ENCODE measurements at regions not wholly inside any gene's neighbourhood (a gene's known extent, or its start where the extent isn't known, plus 50 kb on each side); places are given as distances from the start of the nearest gene placed in this dataset.

DNA sequence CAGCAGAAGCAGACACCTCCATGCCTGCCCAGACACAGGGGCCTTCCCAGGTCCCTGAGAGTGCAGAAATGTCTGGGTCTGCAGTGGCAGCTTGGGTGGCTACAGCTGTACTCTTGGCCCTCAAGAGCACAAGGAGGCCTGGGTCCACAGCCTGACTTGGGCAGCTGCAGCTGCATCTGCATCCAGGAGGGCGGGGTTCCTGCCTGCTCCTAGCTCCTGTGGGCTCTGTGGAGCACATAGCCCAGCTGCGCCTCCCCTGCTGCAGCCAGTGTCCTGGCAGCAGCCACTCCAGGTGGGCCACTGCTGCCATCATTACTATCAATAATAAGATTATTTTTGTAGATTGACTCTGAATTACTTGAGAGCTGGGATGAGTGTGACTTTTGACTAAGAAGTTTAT, 162.0 kb upstream of the PTCH1 start:
- Histone ChIP-seq H2AFZ (ENCODE audit: control insufficient read depth, low read depth, low read length) (no peak overlapping the region), H3K4me2 (ENCODE audit: control insufficient read depth, insufficient read depth) (no peak overlapping the region), H3K79me2 (ENCODE audit: control insufficient read depth, insufficient read depth, low read length) (no peaks in the 10 kb centered on the region), H3K27ac (ENCODE audit: control insufficient read depth, insufficient read depth) (no peak overlapping the region), H3K4me3 (no peak overlapping the region), H3K9me3 (replicated peaks; ENCODE audit: control insufficient read depth, insufficient read depth, low read length) (no peaks in the 10 kb centered on the region; the same call in 2 of the 3 replicates), H3K9ac (ENCODE audit: control insufficient read depth, insufficient read depth, low read length) (no peak overlapping the region), H3K4me1 (ENCODE audit: control insufficient read depth, insufficient read depth, low read length) (no peaks in the 10 kb centered on the region), H3K27me3 (replicated peaks in 1 of 2; ENCODE audit: control insufficient read depth in 2 of 2, insufficient read depth in 2 of 2, low read length in 1 of 2) (no peaks in the 10 kb centered on the region; a peak in 1 of 4 replicates), H3K36me3 (ENCODE audit: control insufficient read depth in 2 of 2, insufficient read depth in 2 of 2, low read length in 1 of 2) (no peaks in the 10 kb centered on the region), H4K20me1 (ENCODE audit: control insufficient read depth, insufficient read depth) (no peaks in the 10 kb centered on the region)
- 36% methylated on average over 2 of the region's 2 CpGs for WGBS (ENCODE audit: insufficient coverage, insufficient replicate concordance, low lambda C conversion rate, missing lambda C conversion rate)
- POLR2A ChIA-PET: no interaction called here
- BruUV-seq (replicated peaks): no TSS peak
- in situ Hi-C loops (cut with MboI) (no loop called here), intact Hi-C loops (cut with micrococcal nuclease; ENCODE audit: unreplicated experiment) (no loop called here)
- no peak for ATAC-seq
- no peak for FAIRE-seq
- RAD21 ChIA-PET (ENCODE audit: unreplicated experiment): no interaction called here
- TF ChIP-seq, protein P1, sequence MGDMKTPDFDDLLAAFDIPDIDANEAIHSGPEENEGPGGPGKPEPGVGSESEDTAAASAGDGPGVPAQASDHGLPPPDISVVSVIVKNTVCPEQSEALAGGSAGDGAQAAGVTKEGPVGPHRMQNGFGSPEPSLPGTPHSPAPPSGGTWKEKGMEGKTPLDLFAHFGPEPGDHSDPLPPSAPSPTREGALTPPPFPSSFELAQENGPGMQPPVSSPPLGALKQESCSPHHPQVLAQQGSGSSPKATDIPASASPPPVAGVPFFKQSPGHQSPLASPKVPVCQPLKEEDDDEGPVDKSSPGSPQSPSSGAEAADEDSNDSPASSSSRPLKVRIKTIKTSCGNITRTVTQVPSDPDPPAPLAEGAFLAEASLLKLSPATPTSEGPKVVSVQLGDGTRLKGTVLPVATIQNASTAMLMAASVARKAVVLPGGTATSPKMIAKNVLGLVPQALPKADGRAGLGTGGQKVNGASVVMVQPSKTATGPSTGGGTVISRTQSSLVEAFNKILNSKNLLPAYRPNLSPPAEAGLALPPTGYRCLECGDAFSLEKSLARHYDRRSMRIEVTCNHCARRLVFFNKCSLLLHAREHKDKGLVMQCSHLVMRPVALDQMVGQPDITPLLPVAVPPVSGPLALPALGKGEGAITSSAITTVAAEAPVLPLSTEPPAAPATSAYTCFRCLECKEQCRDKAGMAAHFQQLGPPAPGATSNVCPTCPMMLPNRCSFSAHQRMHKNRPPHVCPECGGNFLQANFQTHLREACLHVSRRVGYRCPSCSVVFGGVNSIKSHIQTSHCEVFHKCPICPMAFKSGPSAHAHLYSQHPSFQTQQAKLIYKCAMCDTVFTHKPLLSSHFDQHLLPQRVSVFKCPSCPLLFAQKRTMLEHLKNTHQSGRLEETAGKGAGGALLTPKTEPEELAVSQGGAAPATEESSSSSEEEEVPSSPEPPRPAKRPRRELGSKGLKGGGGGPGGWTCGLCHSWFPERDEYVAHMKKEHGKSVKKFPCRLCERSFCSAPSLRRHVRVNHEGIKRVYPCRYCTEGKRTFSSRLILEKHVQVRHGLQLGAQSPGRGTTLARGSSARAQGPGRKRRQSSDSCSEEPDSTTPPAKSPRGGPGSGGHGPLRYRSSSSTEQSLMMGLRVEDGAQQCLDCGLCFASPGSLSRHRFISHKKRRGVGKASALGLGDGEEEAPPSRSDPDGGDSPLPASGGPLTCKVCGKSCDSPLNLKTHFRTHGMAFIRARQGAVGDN (IDR thresholded peaks at IDR 0.05): no peak
- no peak for TF ChIP-seq EED (IDR thresholded peaks at IDR 0.05; ENCODE audit: low read depth)
- no peak for TF ChIP-seq TCF7 (IDR thresholded peaks at IDR 0.05; ENCODE audit: borderline replicate concordance)
- TF ChIP-seq, protein P2, sequence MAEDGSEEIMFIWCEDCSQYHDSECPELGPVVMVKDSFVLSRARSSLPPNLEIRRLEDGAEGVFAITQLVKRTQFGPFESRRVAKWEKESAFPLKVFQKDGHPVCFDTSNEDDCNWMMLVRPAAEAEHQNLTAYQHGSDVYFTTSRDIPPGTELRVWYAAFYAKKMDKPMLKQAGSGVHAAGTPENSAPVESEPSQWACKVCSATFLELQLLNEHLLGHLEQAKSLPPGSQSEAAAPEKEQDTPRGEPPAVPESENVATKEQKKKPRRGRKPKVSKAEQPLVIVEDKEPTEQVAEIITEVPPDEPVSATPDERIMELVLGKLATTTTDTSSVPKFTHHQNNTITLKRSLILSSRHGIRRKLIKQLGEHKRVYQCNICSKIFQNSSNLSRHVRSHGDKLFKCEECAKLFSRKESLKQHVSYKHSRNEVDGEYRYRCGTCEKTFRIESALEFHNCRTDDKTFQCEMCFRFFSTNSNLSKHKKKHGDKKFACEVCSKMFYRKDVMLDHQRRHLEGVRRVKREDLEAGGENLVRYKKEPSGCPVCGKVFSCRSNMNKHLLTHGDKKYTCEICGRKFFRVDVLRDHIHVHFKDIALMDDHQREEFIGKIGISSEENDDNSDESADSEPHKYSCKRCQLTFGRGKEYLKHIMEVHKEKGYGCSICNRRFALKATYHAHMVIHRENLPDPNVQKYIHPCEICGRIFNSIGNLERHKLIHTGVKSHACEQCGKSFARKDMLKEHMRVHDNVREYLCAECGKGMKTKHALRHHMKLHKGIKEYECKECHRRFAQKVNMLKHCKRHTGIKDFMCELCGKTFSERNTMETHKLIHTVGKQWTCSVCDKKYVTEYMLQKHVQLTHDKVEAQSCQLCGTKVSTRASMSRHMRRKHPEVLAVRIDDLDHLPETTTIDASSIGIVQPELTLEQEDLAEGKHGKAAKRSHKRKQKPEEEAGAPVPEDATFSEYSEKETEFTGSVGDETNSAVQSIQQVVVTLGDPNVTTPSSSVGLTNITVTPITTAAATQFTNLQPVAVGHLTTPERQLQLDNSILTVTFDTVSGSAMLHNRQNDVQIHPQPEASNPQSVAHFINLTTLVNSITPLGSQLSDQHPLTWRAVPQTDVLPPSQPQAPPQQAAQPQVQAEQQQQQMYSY (CRISPR knock-in tag; IDR thresholded peaks at IDR 0.05): no peak
- no peak for TF ChIP-seq SREBF2 (IDR thresholded peaks at IDR 0.05; ENCODE audit: low read length)
- no peak for TF ChIP-seq HDAC6 (IDR thresholded peaks at IDR 0.05; ENCODE audit: unreplicated experiment)
- no peak for TF ChIP-seq SP1 (IDR thresholded peaks at IDR 0.05; ENCODE audit: low read depth, low read length)
- TF ChIP-seq, protein P3, sequence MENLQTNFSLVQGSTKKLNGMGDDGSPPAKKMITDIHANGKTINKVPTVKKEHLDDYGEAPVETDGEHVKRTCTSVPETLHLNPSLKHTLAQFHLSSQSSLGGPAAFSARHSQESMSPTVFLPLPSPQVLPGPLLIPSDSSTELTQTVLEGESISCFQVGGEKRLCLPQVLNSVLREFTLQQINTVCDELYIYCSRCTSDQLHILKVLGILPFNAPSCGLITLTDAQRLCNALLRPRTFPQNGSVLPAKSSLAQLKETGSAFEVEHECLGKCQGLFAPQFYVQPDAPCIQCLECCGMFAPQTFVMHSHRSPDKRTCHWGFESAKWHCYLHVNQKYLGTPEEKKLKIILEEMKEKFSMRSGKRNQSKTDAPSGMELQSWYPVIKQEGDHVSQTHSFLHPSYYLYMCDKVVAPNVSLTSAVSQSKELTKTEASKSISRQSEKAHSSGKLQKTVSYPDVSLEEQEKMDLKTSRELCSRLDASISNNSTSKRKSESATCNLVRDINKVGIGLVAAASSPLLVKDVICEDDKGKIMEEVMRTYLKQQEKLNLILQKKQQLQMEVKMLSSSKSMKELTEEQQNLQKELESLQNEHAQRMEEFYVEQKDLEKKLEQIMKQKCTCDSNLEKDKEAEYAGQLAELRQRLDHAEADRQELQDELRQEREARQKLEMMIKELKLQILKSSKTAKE (IDR thresholded peaks at IDR 0.05; ENCODE audit: low read depth, poor library complexity, severe bottlenecking): no peak
- no peak for TF ChIP-seq SMAD5 (IDR thresholded peaks at IDR 0.05; ENCODE audit: low read depth)
- TF ChIP-seq, protein P4, sequence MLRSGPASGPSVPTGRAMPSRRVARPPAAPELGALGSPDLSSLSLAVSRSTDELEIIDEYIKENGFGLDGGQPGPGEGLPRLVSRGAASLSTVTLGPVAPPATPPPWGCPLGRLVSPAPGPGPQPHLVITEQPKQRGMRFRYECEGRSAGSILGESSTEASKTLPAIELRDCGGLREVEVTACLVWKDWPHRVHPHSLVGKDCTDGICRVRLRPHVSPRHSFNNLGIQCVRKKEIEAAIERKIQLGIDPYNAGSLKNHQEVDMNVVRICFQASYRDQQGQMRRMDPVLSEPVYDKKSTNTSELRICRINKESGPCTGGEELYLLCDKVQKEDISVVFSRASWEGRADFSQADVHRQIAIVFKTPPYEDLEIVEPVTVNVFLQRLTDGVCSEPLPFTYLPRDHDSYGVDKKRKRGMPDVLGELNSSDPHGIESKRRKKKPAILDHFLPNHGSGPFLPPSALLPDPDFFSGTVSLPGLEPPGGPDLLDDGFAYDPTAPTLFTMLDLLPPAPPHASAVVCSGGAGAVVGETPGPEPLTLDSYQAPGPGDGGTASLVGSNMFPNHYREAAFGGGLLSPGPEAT (IDR thresholded peaks at IDR 0.05; ENCODE audit: low read depth): no peak
- no peak for TF ChIP-seq NRF1 (conservative IDR thresholded peaks at IDR 0.05; ENCODE audit: low read depth, low read length)
- TF ChIP-seq FOXM1 (IDR thresholded peaks at IDR 0.05; ENCODE audit: low read depth, low read length): no peak
- TF ChIP-seq NR2C1 (IDR thresholded peaks at IDR 0.05): no peak
- no peak for TF ChIP-seq MEF2B (IDR thresholded peaks at IDR 0.05; ENCODE audit: partially characterized antibody, poor library complexity, severe bottlenecking)
- no peak for DNase-seq (ENCODE audit: low read depth, low spot score)
- SMC1A ChIA-PET (ENCODE audit: uncharacterized antibody, unreplicated experiment): no interaction called here
- CTCF ChIA-PET: interaction anchor here (0.9 to 1.2 kb wide), 2 partner anchors 53 to 324 kb away, joined by 3 read pairs; no protein-coding TSS in a partner anchor
